ENCODE measurements at regions not wholly inside any gene's neighbourhood (a gene's known extent, or its start where the extent isn't known, plus 50 kb on each side); places are given as distances from the start of the nearest gene placed in this dataset.

- Histone ChIP-seq H2BK15ac (ENCODE audit: low read depth, poor library complexity, severe bottlenecking) (no peak overlapping the region), H2BK5ac (ENCODE audit: low read depth, low read length, poor library complexity, severe bottlenecking) (no peak overlapping the region), H2BK12ac (ENCODE audit: low read length in 2 of 2) (no peak overlapping the region), H3K4me2 (ENCODE audit: low read length, poor library complexity, severe bottlenecking) (no peak overlapping the region), H3K9me3 (ENCODE audit: control insufficient read depth, low read length) (no peaks in the 10 kb centered on the region), H3K4me1 (ENCODE audit: control insufficient read depth, insufficient read depth, low read depth, low read length) (peaks cover 1% of the 10 kb centered on the region), H3K36me3 (ENCODE audit: control insufficient read depth in 1 of 2, insufficient read depth in 2 of 2, low read depth in 1 of 2, low read length in 2 of 2) (no peaks in the 10 kb centered on the region), H4K91ac (ENCODE audit: low read length) (no peak overlapping the region), H3K79me1 (replicated peaks; ENCODE audit: low read length, poor library complexity, severe bottlenecking) (no peaks in the 10 kb centered on the region), H3K27ac (ENCODE audit: low read length, poor library complexity, severe bottlenecking) (peak overlapping the region; percentile 40), H2AFZ (ENCODE audit: low read depth, low read length) (no peak overlapping the region), H3K18ac (ENCODE audit: low read depth in 1 of 2, low read length in 2 of 2) (no peak overlapping the region), H2AK5ac (ENCODE audit: low read length, severe bottlenecking) (no peak overlapping the region), H3K14ac (ENCODE audit: low read length in 2 of 2) (no peak overlapping the region), H2BK120ac (ENCODE audit: low read depth, low read length) (no peak overlapping the region), H3K4ac (ENCODE audit: low read depth in 1 of 2, low read length in 2 of 2) (no peak overlapping the region), H3K9ac (ENCODE audit: low read length) (no peak overlapping the region), H3K27me3 (ENCODE audit: control insufficient read depth in 1 of 2, insufficient read depth in 1 of 2, low read length in 2 of 2) (no peaks in the 10 kb centered on the region), H4K8ac (ENCODE audit: low read length) (no peak overlapping the region), H3K23ac (ENCODE audit: low read length in 2 of 2) (no peak overlapping the region), H3K4me3 (ENCODE audit: insufficient read depth in 1 of 2, low read depth in 1 of 2, low read length in 2 of 2) (no peak overlapping the region)
- DNase-seq = no peak
Observed at GRCh38 chr6:63149730-63150129, 61.5 kb upstream of the FKBP1C start.

- no peak overlapping the region for H3K9ac ChIP-seq (ENCODE audit: low read length)
- no peak overlapping the region for H3K14ac ChIP-seq (ENCODE audit: low read length in 2 of 2)
- H2AFZ ChIP-seq (ENCODE audit: low read depth, low read length) = no peak overlapping the region
- H3K36me3 ChIP-seq (ENCODE audit: control insufficient read depth in 1 of 2, insufficient read depth in 2 of 2, low read depth in 1 of 2, low read length in 2 of 2) = no peaks in the 10 kb centered on the region
- H3K4me2 ChIP-seq (ENCODE audit: low read length, poor library complexity, severe bottlenecking) = no peak overlapping the region
- no peak overlapping the region for H3K4me3 ChIP-seq (ENCODE audit: insufficient read depth in 1 of 2, low read depth in 1 of 2, low read length in 2 of 2)
- H3K4ac ChIP-seq (ENCODE audit: low read depth in 1 of 2, low read length in 2 of 2) = no peak overlapping the region
- no peak overlapping the region for H2BK5ac ChIP-seq (ENCODE audit: low read depth, low read length, poor library complexity, severe bottlenecking)
- no peak overlapping the region for H2BK120ac ChIP-seq (ENCODE audit: low read depth, low read length)
- 83% methylated on average over 2 of the region's 2 CpGs for WGBS
- no peak overlapping the region for H4K8ac ChIP-seq (ENCODE audit: low read length)
- no peaks in the 10 kb centered on the region for H3K79me1 ChIP-seq (replicated peaks; ENCODE audit: low read length, poor library complexity, severe bottlenecking)
- H3K4me1 ChIP-seq (ENCODE audit: control insufficient read depth, insufficient read depth, low read depth, low read length) = no peaks in the 10 kb centered on the region
- no peak overlapping the region for H3K18ac ChIP-seq (ENCODE audit: low read depth in 1 of 2, low read length in 2 of 2)
- H3K23ac ChIP-seq (ENCODE audit: low read length in 2 of 2) = no peak overlapping the region
- no peak overlapping the region for H3K27ac ChIP-seq (ENCODE audit: low read length, poor library complexity, severe bottlenecking)
- no peak overlapping the region for H2BK12ac ChIP-seq (ENCODE audit: low read length in 2 of 2)
- no peaks in the 10 kb centered on the region for H3K27me3 ChIP-seq (ENCODE audit: control insufficient read depth in 1 of 2, insufficient read depth in 1 of 2, low read length in 2 of 2)
- DNase-seq = no peak
- no peak overlapping the region for H2AK5ac ChIP-seq (ENCODE audit: low read length, severe bottlenecking)
- no peak overlapping the region for H2BK15ac ChIP-seq (ENCODE audit: low read depth, poor library complexity, severe bottlenecking)
- H4K91ac ChIP-seq (ENCODE audit: low read length) = no peak overlapping the region
- no peaks in the 10 kb centered on the region for H3K9me3 ChIP-seq (ENCODE audit: control insufficient read depth, low read length)
Observed at GRCh38 chr6:63154535-63154934, 56.7 kb upstream of the FKBP1C start.

Data from mesenchymal stem cell (in vitro differentiated cells and primary cell).